ENCODE measurements at regions not wholly inside any gene's neighbourhood (a gene's known extent, or its start where the extent isn't known, plus 50 kb on each side); places are given as distances from the start of the nearest gene placed in this dataset.

DNA sequence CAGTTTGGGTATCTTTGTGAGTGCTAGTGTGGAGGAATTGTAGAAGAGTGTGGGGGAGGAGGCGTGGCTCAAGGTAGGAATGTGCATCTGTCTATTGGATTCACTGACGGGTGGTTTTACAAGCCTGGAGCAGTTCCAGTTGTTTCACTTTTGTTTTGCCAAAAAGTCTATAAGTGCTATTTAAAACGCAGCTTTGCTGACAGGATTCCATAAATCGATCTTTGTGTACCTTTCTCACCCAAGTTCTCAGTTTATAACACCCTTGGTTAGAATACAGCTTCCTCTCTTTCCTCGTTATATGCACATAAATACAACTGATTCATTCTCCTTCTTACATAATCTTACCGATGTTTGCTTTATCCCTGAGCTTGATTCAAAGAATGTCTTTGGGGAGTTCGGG lies 123.2 kb upstream of the UBE2E2 start:
- DNase-seq: peak; percentile 69

DNA sequence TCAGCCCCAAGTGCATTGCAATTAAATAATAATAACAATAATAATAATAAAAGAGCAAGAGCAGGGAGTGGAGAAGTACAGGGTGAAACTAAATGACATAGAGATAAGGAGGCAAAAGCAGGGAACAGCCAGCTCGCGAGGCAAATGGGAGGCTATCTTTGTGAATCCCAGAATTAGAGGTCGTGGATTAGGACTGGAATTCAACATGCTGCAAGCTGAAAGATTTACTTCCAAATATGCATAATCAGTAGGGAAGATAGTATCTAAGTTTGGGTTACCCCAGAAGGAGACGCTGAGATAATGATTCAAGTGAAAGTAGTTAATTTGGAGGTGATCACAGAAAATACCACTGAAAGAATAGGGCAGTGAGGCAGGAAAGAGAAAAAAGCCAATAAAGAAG lies 119.4 kb upstream of the UBE2E2 start:
- no peak for DNase-seq

DNA sequence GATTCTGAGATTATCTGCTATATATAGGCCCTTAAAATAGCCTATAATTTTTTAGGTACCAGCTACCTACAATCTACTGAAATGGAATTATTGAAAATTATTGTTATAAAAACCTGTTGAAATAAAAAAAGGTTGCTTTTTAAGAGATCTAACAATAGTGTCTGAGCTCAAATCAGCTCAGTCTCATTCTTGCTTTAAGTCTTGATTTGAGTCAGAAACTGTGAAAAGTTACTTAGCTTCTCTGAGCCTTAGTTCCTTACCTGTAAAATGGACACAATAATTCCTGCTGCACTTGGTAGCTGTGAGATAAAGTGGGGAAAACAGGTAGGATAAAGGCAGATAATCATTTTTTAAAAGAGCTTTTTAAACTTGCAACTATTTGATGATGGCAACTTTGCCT lies 118.8 kb upstream of the UBE2E2 start:
- no peak for DNase-seq

DNA sequence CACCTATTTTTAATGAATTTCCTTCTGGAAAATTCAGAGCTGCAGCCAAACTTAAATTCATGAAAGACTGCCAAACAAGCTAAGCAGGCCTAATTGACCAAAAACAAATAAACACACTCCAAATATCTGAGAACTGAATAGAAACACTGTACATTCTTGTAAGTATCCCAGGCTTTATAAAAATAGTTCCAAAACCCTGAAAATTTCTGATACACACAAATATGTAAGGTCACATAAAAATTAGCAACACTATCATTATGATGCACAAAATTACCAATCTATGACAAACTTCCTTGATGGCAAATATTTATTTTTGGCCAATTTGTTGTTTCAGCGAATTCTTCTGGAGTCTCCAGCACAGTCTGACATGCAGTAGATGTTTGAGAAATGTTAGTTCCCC lies 117.9 kb upstream of the UBE2E2 start:
- DNase-seq: no peak

DNA sequence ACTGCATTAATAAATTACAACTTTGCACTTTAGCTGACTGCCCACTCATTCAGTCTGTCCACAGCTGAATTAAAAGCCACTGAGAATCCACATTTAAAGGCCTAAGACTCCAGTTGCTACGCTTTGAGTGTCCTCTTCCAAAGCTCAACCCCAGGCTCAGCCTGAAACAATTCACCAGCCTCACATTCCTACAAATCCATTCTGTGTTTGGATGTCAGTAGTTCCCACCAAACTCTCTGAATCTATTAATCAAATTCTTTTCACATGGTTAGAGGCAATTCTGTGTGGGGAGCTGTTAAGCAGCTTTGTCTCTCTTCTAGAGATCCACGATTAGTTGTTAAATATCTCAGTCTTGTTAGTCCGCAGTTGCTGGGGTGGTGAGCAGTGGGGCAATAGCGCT lies 116.8 kb upstream of the UBE2E2 start:
- no peak for DNase-seq

DNA sequence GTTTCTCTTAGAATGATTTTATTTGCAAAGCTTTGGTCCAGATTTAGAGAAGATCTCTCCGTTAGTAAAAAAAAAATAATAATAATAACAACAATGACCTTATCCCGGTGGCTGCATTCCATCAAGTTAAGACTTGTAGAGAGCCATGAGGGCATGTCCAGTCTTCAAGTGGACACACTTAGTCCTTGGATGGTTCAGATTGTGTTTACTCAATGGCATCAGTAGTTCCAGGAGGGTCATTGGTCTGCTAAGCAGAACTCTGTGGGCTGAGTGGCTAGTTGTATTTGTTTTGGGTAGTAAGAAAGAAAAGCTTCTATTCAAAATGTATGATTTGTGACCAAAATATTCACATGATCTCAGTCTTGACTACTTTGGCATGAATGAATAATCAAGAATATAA lies 116.3 kb upstream of the UBE2E2 start:
- no peak for DNase-seq

DNA sequence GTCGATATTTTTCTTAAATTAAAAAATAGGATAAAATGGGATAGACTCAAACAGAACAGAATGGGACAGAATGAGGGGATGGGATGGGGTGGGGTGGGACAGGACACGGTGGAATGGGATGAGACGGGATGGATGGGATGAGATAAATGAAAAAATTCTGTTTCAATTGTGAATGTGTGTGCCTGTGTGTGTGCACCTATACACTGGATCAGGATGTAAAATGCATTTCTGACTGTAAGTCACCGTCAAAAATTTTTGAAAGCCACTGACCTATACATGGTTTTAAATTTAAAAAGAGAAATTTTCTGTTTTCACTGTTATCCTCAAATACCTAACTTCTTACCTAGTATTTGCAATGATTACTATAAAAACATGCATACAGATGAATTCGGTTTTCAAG lies 108.7 kb upstream of the UBE2E2 start:
- no peak for DNase-seq

DNA sequence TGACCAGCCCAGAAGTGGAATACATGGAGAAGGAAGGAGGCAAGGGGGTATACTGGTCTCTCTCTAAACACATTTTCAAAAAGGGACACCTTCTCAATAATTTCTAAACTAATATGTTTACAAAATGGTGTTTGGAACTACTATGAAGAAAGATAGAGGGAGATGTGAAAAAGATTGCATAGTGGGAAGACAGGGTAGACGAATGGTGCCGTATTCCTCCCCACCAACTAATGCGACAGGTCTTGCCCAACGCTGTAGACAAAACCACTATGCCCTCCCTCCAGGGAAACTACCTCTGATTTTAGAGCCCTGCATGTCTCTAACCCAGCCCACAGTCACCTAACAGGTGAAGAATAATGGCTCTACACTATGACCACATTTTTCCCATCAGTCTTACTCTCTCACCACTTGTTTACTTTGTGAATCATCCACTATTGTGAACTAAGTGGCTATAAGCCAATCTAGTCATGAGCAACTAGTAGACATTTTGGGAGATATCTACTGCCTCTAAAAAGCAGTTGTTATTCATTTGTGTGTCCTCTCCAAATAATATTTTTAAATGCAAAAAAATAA lies 108.2 kb upstream of the UBE2E2 start:
- DNase-seq: peak; percentile 97

DNA sequence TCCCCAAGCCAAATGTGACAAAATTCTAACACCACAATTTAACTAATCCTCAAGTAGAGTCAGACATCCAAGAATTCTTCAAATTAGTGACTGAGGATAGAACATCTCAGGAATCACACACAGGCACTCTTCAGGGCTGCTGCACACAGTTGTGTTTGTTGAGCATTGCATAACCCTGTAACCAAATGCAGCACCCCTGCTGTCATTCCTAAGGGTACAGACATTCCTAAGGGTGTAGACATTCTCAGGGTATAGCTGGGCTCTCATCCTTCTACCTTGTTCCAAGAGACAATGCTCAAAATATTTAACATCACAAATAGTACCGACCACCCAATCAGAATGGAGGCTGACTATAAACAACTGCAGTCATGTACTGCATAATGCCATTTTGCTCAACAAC lies 107.1 kb upstream of the UBE2E2 start:
- DNase-seq: no peak

DNA sequence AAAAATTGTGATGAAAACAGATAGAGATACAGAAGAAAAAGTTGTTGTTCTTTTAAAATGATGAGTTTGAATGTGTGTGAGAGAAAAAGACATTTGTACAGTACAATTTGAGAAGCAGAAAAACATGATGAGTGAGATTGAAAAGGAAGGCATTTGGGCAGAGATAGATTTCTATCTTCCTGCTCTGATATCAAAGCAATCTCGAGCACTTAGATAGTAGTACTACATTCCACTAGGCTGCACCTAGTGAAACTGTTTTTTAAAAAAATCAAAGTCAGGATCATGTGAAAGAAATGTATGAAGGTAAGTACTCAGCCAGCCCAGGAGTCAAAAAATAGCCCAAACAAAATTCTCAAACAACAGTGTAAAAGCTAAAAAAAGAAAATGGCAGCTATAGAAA lies 104.1 kb upstream of the UBE2E2 start:
- no peak for DNase-seq

DNA sequence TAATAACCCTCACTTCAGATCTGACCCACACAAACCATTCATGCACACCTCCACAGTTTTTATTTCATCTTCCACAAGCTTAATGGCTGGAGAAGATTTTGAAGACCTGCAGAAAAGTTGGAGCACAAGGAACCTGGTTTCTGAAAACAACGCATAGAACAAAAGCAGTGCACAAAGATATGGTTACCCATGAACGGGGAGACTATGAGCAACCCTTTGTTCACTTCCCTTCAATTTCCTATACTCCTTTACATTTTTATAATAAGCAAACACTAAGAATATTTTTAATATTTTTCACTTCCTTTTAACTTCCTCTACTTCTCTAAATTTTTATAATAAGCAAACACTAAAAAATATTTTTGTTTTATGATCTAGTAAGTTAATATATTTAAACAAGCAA lies 103.5 kb upstream of the UBE2E2 start:
- no peak for DNase-seq

DNA sequence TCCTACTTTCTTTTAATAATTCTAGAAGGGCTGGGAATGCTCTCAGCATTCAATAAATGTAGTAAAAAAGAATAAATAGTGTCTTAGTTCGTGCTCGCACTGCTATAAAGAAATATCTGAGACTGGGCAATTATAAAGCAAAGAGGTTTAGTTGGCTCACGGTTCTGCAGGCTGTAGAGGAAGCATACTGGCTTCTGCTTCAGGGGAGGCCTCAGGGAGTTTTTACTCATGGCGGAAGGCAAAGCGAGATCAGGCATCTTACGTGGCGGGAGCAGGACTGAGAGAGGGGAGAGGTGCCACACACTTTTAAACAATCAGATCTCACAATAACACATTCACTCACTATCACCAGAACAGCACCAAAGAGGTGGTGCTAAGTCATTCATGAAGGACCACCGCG lies 103.0 kb upstream of the UBE2E2 start:
- DNase-seq: no peak

DNA sequence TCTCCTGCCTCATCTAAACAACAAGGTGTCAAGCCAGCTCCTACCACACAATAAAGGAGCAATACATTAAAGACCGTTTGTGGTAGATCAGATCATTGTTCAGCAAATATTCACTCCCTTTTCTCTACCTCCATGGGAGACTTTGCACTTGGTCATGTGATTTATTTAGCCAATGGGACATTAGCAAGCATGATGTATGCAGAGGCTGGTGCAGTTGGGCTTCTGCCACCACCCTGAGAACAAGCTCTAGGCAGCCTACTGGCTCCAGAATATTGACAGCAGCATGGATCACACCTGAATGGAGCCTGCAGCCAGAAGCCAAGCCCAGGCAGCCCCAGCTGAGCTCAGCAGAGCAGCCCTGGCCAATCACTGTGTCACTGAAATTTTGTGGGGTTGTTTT lies 99.4 kb upstream of the UBE2E2 start:
- no peak for DNase-seq

DNA sequence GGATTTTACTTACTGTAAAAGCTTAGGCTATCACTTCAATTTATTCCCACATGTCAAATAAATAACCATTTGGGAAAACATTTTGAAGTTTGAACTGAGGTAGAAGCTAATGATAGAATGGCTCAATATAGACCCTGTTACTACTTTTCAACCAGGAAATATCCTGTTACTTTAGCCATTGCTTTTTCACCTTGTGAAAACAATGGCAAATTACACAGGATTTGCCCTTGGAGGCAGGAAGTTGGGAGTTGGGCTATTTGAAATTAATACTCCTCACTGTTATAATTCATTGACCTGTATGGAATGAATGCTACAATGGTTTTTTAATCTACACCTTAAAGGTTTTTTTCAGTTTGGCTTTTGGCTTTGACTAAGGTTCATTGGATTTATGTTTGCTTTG lies 98.1 kb upstream of the UBE2E2 start:
- DNase-seq: no peak

DNA sequence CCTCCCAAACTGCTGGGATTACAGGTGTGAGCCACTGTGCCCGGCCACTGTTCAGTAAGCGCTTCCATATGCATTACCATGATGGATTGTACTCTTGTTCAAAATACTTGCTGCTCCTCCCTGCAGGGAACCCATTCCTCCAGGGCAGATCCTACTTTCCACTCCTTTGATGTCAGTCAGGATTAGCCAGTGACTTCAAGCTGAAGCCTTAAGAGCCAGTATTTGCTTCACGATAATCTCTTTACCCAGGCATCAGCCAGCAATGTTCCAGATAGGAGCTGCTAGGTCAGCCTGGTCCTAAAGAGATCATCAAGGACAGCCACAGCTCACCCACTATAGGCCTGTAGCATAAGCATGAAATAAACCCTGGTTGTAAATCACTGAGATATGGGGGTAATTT lies 96.5 kb upstream of the UBE2E2 start:
- no peak for DNase-seq

DNA sequence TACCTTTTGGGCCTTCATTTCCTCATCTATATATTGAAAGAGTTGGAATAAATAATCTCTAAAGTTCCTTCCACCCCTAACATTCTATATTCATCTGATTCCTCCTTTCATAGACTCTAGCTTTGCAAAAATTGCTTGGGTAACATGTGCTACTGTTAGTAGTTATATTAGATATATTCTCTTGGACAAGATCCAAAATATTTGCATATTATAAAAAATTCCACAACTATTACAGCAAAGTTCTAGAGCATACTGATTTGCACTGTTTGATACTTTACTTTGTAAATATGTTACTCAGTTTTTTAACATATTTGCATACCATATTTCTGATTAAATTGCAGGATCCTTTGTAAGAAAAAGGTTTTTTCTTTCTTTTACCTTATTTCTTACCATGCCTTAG lies 95.9 kb upstream of the UBE2E2 start:
- DNase-seq: no peak

DNA sequence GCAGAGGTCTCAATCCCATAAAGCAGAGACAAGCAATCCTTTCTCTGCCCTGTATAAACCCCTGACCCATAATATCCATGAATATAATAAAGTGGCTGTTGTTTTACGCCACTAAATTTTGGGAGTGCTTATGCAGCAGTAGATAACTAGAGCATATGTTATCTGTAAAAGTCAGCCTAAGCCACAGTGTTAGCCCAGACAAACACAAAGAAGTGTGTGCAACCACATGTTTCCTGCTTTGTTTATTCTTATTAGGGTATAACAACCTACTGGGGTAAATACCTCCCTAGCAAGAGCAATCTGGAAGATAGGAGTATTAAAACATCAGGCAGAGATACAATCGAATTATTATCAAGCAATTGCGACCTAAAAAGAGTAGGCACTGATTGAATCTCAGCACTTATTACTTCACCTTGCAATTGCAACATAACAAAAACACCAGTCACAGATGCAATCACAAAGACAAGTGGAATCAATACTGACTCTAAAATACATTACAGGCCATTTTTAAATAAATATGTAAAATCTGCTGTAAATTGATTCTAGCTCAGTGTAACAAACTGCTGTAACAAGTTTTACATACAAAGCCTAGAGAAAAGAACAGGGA lies 94.6 kb upstream of the UBE2E2 start:
- DNase-seq: no peak

DNA sequence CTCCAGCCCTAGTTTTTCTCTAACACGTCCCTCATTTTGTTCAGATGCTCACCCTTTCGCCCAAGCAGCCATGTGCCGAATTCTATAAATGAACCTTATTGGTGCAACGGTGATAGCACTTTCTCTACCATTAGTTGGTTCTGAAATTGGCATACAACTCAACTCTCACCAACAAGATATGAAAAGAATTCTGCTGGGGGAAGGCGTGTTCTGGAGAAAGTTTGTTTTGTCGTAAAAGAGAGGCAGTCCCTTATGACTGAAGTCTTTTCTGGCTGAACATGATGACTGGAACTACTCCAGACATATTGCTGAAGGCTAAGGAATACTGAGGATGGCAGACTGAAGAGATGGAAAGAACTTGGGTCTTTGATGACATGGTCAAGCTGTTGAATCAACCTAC lies 91.8 kb upstream of the UBE2E2 start:
- no peak for DNase-seq

DNA sequence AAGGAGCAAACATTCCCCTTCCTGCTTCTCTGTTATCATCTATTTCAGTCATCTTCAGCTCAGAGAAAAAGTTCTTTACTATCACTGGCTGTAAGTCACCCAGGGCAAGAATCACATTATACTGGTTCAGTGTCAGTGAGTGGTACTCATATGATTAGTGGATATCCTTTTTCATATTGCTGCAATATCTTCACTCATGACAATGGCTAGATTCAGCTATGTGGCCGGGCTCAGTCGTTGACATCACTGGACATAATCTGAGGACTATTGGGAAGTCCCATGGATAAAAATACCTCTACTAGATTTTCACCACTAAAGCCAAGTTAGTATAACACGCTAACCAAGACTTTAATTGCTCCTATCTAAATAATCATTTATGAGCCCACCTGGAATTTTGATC lies 91.3 kb upstream of the UBE2E2 start:
- no peak for DNase-seq

DNA sequence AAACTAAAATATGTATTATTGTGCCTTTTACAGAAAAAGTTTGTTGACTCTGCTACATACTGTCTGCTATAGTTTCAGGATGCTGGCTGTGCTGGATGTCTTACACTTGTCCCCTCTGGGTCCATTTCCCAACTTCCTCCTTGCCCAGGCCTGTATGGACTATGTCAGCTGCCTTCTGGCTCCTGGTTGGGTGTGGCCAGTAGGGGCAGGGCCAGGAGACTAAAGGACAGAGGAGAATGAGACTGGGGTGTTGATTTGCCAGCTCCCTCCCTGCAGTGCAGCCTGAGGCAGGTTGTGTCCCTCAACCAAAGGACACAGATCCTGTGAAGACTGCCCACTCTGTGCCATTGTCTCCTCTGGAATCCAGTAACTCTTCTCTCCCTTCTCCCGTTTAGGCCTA lies 90.6 kb upstream of the UBE2E2 start:
- DNase-seq: no peak

DNA sequence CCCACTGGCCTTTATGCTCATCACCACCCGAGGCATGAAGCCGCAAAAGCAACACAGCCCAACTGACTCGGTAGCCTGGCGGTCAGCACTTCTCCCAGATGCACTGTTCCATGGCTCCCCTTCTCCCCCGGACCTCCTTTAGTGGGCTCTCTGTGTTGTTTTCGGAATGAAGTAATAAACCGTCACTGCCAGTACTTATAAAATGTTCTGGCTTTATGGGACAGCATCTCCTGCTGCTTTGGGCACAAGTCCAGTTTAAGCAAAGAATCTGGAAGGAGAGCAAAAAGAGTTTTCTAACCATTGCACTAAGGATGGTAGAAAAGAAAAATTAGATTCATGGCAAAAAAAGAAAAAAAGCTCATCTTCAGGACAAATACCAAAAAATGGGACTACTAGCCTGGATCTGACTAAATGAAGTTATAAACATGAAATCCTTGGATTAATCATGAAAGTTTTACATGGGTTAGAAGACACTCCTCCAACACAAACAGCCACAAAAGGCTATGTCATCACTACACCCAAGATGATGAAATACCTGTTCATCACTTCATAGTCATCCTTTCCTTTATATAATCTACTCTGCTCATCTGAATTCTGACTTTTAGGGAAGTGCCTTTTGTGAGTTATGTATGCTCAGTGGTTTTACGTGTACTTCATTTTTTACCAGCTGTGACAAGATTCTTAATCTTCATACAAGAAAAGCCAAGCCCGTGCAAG lies 89.5 kb upstream of the UBE2E2 start:
- no peak for DNase-seq

DNA sequence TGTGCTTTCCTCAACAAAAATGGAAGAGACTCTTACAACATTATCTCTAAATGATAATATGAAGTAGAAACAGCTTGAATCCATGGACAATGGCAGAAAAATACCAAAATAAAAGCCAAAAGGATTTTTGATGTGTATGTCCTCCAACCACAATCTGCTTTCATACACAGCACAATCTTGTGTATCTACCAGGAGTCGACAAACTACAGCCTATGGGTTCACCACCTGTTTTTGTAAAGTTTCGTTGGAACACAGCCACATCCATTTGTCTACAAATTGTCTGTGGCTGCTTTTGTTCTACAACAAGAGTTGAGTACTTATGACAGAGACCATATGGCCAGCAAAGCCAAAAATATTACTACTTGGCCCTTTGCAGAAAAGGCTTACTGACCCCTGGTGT lies 88.7 kb upstream of the UBE2E2 start:
- no peak for DNase-seq

DNA sequence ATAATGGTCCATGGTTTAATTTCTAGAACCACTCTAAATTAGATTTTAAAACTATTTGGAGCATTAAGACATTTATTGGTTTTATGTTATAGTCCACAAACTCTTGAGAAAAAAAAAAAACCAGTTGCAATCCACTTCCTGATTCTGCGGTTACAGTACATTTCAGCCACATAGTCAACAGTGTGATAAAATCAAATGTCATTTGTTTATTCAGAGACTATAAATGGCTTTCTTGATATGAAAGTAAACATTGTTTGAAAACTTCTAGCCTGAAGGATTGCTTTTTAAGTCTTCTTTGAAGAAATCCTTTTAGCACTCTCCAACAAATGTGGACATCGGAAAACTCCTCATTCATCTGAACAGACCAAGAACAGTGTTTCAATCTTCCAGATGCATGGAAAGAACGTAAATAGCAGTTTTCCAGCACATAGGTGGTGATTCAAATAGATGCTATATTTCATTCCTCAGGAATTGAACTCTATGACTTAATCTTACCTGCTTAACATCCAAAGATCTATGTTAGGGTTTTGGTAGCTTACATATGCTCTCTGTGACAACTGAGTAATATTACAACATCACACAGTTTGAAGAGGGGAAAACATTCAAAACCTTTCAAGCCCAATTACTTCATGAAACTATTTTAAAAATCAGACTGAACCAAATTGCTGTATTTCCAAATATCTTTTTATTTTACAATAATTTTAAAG lies 87.8 kb upstream of the UBE2E2 start:
- no peak for DNase-seq
